Peyer's patch (tissue), 4 donors: ENCODE measurements at regions not wholly inside any gene's neighbourhood (a gene's known extent, or its start where the extent isn't known, plus 50 kb on each side); places are given as distances from the start of the nearest gene placed in this dataset.

ENCODE experiments used
- CTCF ChIP-seq, 6 experiments: fragments of 450-650 bp in 4 of 6; fragments of 200-600 bp in 2 of 6; sonication (generic) in 1 of 6; IDR thresholded peaks; one replicate each; pipeline ENCODE4 v1.5.1; 2017 to 2019; ENCODE audit warnings: antibody characterized with exemption in 6 of 6, mild to moderate bottlenecking in 3 of 6, moderate library complexity in 1 of 6
- POLR2A ChIP-seq, 2 donors: fragments of 450-650 bp; IDR thresholded peaks; one replicate each; pipeline ENCODE4 v1.5.1; 2017; ENCODE audit warnings: antibody characterized with exemption in 2 of 2, mild to moderate bottlenecking in 2 of 2, moderate library complexity in 2 of 2

GRCh38 chr6:56761651-56762050, 119.0 kb upstream of the DST start:
- TF ChIP-seq CTCF (IDR thresholded peaks at IDR 0.05) = no peak
- TF ChIP-seq POLR2A (IDR thresholded peaks at IDR 0.05) = no peak
